Mammary epithelial cell (primary cell): ENCODE measurements at regions not wholly inside any gene's neighbourhood (a gene's known extent, or its start where the extent isn't known, plus 50 kb on each side); places are given as distances from the start of the nearest gene placed in this dataset.

Source experiments
- CTCF ChIP-seq, 2 donors: IDR thresholded peaks in 1 of 2; conservative IDR thresholded peaks in 1 of 2; 2 replicates each; pipeline ENCODE4 v1.5.1; 2011 to 2012; ENCODE audit warnings: inconsistent platforms in 2 of 2, low read length in 2 of 2, mild to moderate bottlenecking in 2 of 2, control low read depth in 1 of 2, low read depth in 1 of 2; ENCODE audit not compliant: insufficient read depth in 1 of 2; ENCODE audit errors: extremely low read depth in 1 of 2
- EZH2 ChIP-seq: IDR thresholded peaks from 2 replicates; pipeline ENCODE4 v1.6.1; 2012; ENCODE audit warnings: low read length, inconsistent platforms, borderline replicate concordance

- TF ChIP-seq CTCF (conservative IDR thresholded peaks at IDR 0.05 in 1 of 2, IDR thresholded peaks at IDR 0.05 in 1 of 2; ENCODE audit: extremely low read depth in 1 of 2, insufficient read depth in 1 of 2, low read depth in 1 of 2, low read length in 2 of 2) (no peak), EZH2 (no peak)
Measured at GRCh38 chr7:22557167-22557566, 57.2 kb upstream of the STEAP1B start.
